BE2C (cell line): ENCODE measurements at regions not wholly inside any gene's neighbourhood (a gene's known extent, or its start where the extent isn't known, plus 50 kb on each side); places are given as distances from the start of the nearest gene placed in this dataset.

Experiments
- DNase-seq: peaks from one replicate; pipeline ENCODE4 v3.0.0-alpha.2; 2020
- H3K27me3 ChIP-seq: fragments of 250-450 bp; sonication (Bioruptor Pico); 2 replicates; pipeline ENCODE4 v1.5.1; 2020; ENCODE audit warnings: mild to moderate bottlenecking
- H3K36me3 ChIP-seq: fragments of 250-450 bp; sonication (Bioruptor Pico); 2 replicates; pipeline ENCODE4 v1.5.1; 2020; ENCODE audit warnings: mild to moderate bottlenecking
- H3K4me1 ChIP-seq: fragments of 250-450 bp; sonication (Bioruptor Pico); 2 replicates; pipeline ENCODE4 v1.5.1; 2020
- H3K4me3 ChIP-seq: 2 replicates; pipeline ENCODE4 v1.5.1; 2011; ENCODE audit warnings: low read depth, low read length
- H3K9me3 ChIP-seq: fragments of 250-450 bp; sonication (Bioruptor Pico); 2 replicates; pipeline ENCODE4 v1.5.1; 2020
- TF ChIP-seq, protein P1 (sequence below): IDR thresholded peaks from 2 replicates; pipeline ENCODE4 v1.5.1; 2012; ENCODE audit warnings: mild to moderate bottlenecking, low read depth, low read length

DNA sequence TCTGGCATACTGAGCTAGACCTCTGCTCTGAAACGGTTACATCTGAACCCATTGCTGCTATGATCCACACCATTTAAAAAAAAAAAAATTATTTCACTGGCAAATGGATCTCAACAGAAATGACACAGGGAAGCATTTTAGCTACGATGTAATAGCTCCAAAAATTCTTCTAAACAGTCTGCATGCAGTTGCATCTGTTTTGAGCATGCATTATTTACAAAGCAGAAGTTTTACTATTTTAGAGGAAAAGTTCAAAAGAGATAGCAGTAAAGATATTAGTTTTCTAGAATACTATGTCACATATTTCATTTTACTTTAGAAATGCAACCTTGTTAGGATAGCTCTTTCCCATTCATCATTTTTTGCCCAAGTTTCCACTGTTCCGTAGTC lies 265.7 kb downstream of the MEIS1 start:
- DNase-seq = no peak

DNA sequence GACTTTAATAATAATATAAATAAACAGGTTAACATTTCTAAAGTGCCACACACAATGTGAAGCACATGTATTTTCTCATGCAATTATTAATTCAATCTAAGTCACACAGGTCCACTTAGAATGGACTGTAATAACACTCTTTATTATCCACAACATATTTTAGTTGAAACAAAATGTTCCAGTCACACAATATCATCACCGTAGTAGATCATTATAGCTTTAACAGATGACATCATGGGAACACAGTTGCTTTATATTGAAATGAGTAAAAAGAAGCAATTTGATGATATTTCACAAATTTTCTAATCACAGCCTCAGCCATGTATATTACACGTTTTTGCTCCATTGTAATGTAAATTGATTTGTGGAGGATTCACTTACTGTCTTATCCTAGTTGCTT lies 266.3 kb downstream of the MEIS1 start:
- no peaks in the 10 kb centered on the region for H3K27me3 ChIP-seq
- TF ChIP-seq, protein P1, sequence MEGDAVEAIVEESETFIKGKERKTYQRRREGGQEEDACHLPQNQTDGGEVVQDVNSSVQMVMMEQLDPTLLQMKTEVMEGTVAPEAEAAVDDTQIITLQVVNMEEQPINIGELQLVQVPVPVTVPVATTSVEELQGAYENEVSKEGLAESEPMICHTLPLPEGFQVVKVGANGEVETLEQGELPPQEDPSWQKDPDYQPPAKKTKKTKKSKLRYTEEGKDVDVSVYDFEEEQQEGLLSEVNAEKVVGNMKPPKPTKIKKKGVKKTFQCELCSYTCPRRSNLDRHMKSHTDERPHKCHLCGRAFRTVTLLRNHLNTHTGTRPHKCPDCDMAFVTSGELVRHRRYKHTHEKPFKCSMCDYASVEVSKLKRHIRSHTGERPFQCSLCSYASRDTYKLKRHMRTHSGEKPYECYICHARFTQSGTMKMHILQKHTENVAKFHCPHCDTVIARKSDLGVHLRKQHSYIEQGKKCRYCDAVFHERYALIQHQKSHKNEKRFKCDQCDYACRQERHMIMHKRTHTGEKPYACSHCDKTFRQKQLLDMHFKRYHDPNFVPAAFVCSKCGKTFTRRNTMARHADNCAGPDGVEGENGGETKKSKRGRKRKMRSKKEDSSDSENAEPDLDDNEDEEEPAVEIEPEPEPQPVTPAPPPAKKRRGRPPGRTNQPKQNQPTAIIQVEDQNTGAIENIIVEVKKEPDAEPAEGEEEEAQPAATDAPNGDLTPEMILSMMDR = no peak
- H3K4me1 ChIP-seq = 0 out of 2 replicates have a peak, but pooled peaks cover 5% of the 10 kb centered on the region
- H3K9me3 ChIP-seq = no peaks in the 10 kb centered on the region
- no peak for DNase-seq
- H3K4me3 ChIP-seq = no peak overlapping the region
- H3K36me3 ChIP-seq = no peaks in the 10 kb centered on the region

More for the DNA sequence above, 265.7 kb downstream of the MEIS1 start:
- H3K36me3 ChIP-seq = no peaks in the 10 kb centered on the region
- H3K4me3 ChIP-seq = no peak overlapping the region
- TF ChIP-seq, protein P1 = no peak
- no peaks in the 10 kb centered on the region for H3K9me3 ChIP-seq
- 0 out of 2 replicates have a peak, but pooled peaks cover 5% of the 10 kb centered on the region for H3K4me1 ChIP-seq
- no peaks in the 10 kb centered on the region for H3K27me3 ChIP-seq

DNA sequence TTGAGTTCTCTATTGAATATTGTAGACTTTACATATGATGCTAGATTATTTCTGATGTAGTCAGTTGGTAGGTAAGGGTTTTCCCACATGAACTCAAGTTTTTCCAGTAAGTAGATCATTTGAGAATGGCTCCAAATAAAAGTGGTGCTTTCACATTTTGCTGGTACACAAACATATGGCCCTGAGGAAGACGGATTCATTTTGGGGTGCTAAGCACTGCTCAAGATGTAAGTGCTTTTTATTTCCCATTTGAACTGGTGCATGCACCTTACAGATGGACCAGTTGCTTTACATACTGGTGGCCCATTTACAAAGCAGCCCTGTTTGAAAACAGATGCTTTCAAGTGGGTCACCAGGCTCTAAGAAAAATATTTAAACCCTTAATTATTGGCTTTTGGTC lies 266.7 kb downstream of the MEIS1 start:
- H3K4me3 ChIP-seq = no peak overlapping the region
- 0 out of 2 replicates have a peak, but pooled peaks cover 5% of the 10 kb centered on the region for H3K4me1 ChIP-seq
- H3K9me3 ChIP-seq = no peaks in the 10 kb centered on the region
- no peaks in the 10 kb centered on the region for H3K36me3 ChIP-seq
- no peaks in the 10 kb centered on the region for H3K27me3 ChIP-seq
- TF ChIP-seq, protein P1 = no peak
- DNase-seq = no peak

DNA sequence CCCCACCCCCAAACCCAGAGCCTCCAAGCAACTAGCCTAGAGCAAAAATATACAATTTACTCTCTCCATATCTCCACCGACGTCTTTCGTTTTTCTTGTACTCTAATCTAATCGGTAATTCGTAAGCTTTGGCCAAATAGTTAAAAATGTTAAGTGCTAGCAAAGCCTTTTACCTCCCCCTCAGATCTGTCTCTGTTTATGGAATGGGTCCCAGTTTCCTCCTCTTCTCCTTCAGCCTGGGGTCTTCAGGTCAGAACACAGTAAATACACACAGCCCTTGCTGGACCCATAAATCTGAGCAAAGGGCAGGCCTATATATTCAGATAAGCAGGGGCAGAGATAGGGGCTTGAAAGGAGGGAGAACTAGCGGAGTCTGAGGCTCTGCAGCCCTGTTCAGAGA lies 267.4 kb downstream of the MEIS1 start:
- Histone ChIP-seq H3K9me3 (no peaks in the 10 kb centered on the region), H3K4me1 (0 out of 2 replicates have a peak, but pooled peaks cover 5% of the 10 kb centered on the region), H3K4me3 (no peak overlapping the region), H3K36me3 (no peaks in the 10 kb centered on the region), H3K27me3 (no peaks in the 10 kb centered on the region)
- TF ChIP-seq, protein P1 = no peak
- DNase-seq = no peak

DNA sequence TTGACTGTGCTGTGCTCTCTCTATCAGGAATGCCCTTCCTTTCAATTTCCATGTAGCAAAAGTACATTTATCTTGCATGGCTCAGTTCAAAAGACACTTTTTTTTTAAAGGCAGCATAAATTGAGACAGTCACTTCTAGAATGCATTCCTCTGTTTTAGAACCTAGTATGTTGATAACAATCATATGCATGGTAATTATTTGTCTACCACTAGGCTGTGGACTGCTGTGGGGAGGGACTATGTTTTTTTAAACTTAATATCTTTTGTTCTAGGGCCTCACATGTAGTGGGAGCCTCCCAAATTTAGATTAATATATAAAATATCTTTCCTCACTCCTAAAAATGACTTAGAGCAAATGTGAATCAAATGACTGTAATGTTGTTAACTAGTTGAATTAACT lies 269.9 kb downstream of the MEIS1 start:
- H3K9me3 ChIP-seq = no peaks in the 10 kb centered on the region
- no peaks in the 10 kb centered on the region for H3K36me3 ChIP-seq
- TF ChIP-seq, protein P1 = no peak
- no peaks in the 10 kb centered on the region for H3K27me3 ChIP-seq
- H3K4me1 ChIP-seq = 0 out of 2 replicates have a peak, but pooled peaks cover 5% of the 10 kb centered on the region
- no peak overlapping the region for H3K4me3 ChIP-seq
- no peak for DNase-seq

DNA sequence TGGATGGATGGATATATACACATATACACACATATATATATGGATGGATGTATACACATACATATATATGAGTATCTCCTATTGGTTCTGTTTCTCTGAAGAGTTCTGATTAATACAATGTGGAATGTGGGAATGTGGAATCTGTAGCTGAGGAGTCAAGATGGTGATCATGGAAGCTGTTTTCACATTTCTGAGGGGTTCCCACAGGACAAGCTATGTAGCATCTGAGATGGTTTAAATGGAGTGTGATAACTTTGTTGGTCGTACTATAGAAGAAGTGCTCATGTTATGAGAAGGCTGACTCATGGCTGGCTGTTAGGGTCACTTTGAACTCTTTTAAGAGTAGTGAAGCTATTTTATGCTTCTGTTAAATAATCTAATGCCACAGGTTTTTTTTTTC lies 279.7 kb downstream of the MEIS1 start:
- H3K4me1 ChIP-seq = no peaks in the 10 kb centered on the region
- no peaks in the 10 kb centered on the region for H3K36me3 ChIP-seq
- DNase-seq = no peak
- no peak overlapping the region for H3K4me3 ChIP-seq
- no peaks in the 10 kb centered on the region for H3K27me3 ChIP-seq
- TF ChIP-seq, protein P1 = no peak
- no peaks in the 10 kb centered on the region for H3K9me3 ChIP-seq
